GM21737 (cell line): ENCODE measurements at regions not wholly inside any gene's neighbourhood (a gene's known extent, or its start where the extent isn't known, plus 50 kb on each side); places are given as distances from the start of the nearest gene placed in this dataset.

Experiments used
- ATAC-seq: cut with Tn5 transposase; IDR thresholded peaks from one replicate; pipeline ENCODE4 v1.9.1; 2021; ENCODE audit warnings: mild to moderate bottlenecking, moderate library complexity; ENCODE audit not compliant: unreplicated experiment

- ATAC-seq, result no peak
Measured at GRCh38 chr14:54172114-54172513, 215.5 kb upstream of the BMP4 start.

DNA sequence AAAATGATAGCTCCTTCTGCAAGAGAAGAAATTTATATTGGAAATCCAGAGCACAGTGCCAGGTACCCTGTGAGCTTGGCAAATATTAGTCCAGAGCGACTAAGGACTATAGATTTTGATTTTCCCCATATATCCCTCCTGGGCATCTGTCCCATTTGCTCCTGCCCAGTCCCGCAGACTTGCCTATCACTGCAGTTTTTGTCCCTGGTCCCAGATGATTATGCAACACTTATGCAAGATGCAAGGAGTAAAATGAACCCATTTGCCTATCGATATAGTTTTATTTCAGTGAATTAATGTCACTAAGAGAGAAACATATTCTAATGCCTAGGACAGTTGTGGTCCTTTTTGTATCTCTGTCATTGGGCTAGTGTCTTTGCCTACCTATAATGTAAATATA, 215.9 kb upstream of the BMP4 start:
- no peak for ATAC-seq

GRCh38 chr14:54173802-54174201, 217.2 kb upstream of the BMP4 start:
- ATAC-seq, result no peak

DNA sequence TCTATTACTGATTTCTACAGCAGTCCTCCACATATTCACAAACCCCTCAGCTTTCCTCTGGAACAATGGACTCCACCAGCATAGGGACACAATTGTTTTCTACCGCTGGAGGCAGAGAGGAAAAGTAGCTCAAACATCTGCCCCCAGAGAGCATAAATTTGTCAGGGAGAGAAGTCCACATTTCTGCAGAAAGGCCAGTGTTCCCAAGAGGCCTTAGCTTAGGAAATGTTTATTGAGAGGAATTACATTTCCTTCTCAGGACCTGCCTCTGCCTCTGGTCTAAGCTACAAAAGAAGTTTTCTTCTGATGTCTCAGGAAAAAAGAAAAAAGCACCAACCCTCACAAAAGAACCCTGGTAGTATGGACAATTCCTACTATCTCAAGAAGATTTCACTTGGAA, 217.8 kb upstream of the BMP4 start:
- no peak for ATAC-seq

DNA sequence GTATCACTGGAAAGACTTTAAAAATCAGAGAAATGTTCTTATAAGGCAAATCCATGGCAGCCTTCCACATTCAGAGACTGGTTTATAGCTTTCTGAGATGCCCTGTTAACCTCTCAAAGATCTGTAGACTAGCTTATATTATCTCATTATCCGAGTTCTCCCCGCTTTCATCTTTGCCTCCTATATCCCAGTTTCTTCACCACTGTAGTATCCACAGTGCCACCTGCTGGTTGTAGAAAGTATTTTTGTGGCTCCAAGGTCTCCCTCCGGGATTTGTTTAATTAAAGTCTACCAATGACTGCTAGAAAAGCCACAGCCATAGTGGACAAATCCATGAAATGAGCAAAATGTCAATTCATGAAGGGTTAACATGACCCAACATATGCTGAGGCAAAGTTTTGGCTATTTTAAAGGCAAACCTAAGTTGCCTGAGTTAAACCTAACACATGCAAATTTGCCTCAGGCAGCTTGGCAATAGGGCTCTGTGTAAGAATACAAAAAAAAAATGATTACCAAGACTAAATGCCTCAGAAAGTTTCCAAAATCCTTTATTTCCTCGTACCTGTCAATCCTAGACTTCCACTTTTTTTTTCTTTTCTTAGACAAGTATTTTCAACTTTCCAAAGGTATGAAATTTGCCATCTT, 218.8 kb upstream of the BMP4 start:
- ATAC-seq, result no peak

DNA sequence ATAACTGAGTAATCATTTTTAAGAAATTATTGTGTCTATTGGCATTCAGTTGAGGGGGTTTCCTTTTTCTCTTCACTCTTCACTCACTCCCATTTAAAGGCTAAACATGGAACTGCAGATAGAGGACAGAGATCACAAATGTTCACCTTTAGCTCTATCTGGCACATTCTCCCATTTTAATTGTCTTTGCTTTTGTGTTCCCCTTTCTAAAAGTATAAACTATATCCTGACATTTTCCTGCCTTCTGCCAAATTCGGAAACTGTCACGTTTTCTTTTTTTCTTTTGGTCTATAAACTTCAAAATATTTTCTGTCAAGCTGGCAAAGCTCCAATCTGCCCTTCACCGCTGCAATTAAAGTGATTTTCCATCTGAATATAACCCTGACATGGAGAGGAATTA, 219.8 kb upstream of the CDKN3 start:
- ATAC-seq, result no peak

- ATAC-seq, result no peak
Measured at GRCh38 chr14:54177641-54178621, 218.9 kb upstream of the CDKN3 start.

DNA sequence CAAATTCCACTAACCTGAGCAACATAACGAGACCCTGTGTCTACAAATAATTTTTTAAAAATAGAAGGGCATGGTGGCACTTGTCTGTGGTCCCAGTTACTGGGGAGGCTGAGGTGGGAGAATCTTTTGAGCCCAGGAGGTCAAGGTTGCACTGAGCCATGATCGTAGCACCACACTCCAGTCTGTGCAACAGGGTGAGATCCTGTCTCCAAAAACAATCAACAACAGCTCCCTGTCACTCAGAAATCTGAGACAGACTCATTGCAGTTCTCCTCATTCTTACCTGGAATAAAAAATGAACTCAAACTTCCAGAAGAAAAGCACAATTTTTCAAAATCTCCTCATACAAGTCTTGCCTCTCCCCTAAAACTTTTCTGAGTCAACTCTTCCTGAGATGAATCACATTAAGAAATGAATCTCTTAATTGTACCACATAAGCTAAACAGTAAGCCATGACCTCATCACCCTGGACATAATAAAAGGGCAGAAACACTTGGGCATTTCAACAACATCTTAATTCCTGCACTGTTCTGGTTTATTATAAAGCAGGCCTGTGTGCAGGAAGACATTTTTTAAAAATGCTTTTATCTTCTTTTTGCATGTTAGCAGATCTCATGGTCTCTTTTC, 214.3 kb upstream of the CDKN3 start:
- ATAC-seq, result no peak

GRCh38 chr14:54186821-54187763, 209.7 kb upstream of the CDKN3 start:
- no peak for ATAC-seq

DNA sequence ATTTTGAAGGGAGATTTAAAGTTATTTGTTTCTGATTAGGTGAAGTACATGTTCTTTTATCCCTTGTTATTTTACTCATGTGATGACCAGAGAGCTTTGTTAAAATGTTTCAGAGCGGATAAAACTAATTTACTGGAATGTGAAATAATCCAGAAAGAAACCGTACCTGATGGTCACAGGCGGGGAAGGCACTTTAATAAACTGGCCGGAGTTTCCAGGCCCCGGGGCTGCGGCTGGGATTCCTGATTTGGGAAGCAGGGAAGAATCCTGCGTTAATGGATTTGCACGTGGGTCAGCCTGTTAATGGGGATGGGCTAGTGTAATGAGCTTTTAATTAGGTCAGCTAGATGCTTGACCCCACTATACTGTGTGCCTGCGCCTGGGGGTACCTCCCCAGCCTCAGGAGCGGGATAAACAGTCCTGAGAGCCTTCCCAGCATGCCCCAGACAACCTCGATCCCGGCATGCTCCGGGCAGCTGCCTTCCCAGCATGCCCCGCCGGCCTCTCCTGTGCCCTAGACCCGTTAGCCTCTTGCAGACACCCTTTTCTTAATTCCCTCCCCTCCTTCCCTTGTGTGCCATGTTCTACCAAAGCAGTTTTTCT, 208.6 kb upstream of the CDKN3 start:
- no peak for ATAC-seq

DNA sequence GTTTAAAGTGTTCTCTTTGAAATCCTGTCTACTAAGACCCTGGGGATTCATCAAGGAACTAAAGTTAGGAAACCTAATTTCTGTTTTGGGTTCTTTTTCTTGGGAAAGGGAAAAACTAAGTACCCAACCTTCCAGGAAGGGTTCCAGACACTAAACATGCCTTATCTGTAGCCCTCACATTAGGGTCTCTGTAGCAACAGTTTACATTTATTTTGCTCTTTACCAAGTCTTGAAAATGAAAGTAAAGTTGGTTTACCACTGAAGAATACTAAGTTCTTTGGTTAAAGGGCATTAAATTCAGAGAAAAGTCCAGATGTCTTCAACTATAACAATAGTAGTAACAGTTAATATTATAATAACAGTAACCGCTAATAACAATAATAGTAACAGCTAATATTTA, 207.5 kb upstream of the CDKN3 start:
- ATAC-seq, result no peak

DNA sequence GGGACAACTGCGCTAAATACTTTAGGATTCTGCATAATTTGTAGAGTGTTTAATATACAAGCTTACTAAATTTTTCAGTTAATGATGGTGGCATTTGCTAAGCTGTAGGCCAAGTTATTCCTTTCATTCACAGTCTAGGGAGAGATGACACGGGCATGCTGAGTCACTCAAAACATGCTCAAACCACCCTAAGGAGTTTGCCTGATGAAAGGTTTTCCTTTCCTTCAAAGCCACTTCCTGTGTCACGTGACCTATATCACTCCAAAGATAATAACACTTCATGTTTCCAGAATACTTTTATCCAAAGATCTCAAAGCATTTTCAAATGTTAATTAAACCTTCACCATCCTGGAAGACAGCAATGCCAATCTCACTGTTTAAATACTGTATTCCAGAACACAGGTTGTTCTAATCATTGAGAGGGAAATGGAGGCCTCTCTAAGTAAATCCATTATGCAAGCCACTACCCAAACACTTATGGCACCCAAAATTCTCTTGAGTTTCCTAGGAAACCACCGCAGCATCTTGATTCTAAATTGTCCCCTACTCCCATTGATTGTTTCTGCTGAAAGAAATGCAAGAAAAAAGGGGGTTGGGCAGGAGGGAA, 207.0 kb upstream of the CDKN3 start:
- ATAC-seq, result no peak

GRCh38 chr14:54191846-54192245, 205.0 kb upstream of the CDKN3 start:
- no peak for ATAC-seq

DNA sequence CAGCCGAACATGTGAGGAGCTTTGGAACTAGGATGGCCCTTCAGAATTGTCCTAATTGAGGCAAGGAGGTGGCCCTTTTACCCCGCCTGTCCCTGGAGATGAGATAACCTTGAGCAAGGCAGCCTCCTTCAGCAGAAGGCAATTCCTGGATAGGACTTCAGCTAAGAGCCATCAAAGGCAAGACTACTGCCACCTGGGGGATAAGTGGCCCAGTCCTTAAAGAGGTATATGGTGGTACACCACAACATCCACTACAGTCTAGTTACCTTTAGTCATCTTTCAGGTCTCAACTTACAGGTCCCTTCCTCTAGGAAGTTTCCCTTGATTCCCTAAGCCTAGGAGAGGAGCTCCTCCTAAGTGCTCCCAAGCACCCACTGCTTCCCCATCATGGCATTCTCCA, 204.2 kb upstream of the CDKN3 start:
- no peak for ATAC-seq

- ATAC-seq, result no peak
Measured at GRCh38 chr14:54193871-54194270, 202.9 kb upstream of the CDKN3 start.

DNA sequence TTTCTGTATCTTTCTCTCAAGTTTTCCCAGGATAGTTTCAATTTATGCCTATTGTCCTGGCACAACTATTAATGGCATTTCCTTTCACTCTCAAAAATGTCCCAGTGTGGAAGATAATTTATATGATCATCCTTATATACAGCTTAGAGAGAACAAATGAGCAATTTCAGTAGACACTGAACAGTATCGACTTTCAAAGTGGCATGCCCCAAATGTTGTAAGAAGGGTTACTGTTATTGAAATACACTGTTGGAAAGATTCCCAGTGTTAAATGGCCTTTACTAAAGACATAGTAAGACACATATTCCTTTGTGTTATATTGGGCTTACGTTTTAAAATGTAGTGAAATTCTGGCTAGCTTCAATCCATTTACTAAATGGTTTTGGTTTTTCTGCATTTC, 202.3 kb upstream of the CDKN3 start:
- ATAC-seq, result no peak

DNA sequence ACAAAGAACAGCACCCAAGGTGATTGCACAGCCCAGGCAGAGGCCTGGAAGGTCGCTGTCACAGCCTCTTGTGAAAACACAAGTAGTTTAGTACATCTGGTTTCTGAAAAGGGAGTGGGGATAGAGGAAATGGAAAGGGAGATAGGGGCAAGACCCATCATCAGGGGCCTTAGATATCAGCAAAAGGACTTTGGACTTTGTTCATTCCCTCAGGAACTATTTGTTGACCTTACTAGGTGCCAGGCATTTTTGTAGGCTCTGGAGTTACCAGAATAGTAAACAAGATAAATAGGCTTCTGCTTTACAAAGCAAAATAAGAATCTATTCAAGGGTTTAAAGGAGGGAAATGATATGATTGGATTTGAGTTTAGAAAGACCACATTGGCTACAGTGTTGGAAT, 199.4 kb upstream of the CDKN3 start:
- ATAC-seq, result no peak

GRCh38 chr14:54200726-54201125, 196.1 kb upstream of the CDKN3 start:
- no peak for ATAC-seq

- no peak for ATAC-seq
Measured at GRCh38 chr14:54202288-54202687, 194.5 kb upstream of the CDKN3 start.

- ATAC-seq, result no peak
Measured at GRCh38 chr14:54206516-54206915, 190.3 kb upstream of the CDKN3 start.
